Gastroesophageal sphincter (tissue), 4 donors: ENCODE measurements at regions not wholly inside any gene's neighbourhood (a gene's known extent, or its start where the extent isn't known, plus 50 kb on each side); places are given as distances from the start of the nearest gene placed in this dataset.

ENCODE experiments used
- ATAC-seq: fragments of 150-250 bp; one replicate; pipeline ENCODE4 v1.9.1; 2016; ENCODE audit warnings: mild to moderate bottlenecking, moderate library complexity
- H3K27ac ChIP-seq, 4 donors: fragments of 200-600 bp; sonication (generic) in 3 of 4; 1 replicate in 3 of 4; 2 replicates in 1 of 4; pipeline ENCODE4 v1.5.1; 2016 to 2019
- H3K27me3 ChIP-seq: fragments of 200-600 bp; sonication (generic); one replicate; pipeline ENCODE4 v1.5.1; 2019
- H3K36me3 ChIP-seq, 2 donors: fragments of 200-600 bp; sonication (generic); one replicate each; pipeline ENCODE4 v1.5.1; 2019; ENCODE audit warnings: control low read depth in 1 of 2
- H3K4me1 ChIP-seq, 3 donors: fragments of 200-600 bp; sonication (generic); 1 replicate in 2 of 3; 2 replicates in 1 of 3; pipeline ENCODE4 v1.5.1; 2016 to 2019; ENCODE audit warnings: control low read depth in 2 of 3
- H3K4me3 ChIP-seq, 2 donors: fragments of 200-600 bp; sonication (generic); one replicate each; pipeline ENCODE4 v1.5.1; 2019; ENCODE audit warnings: mild to moderate bottlenecking in 1 of 2, moderate library complexity in 1 of 2
- H3K9me3 ChIP-seq, 3 donors: fragments of 200-600 bp; sonication (generic); one replicate each; pipeline ENCODE4 v1.5.1; 2017 to 2019; ENCODE audit warnings: control low read depth in 2 of 3
- EP300 ChIP-seq: sonication (generic); formaldehyde crosslinking; IDR thresholded peaks from one replicate; pipeline ENCODE4 v1.6.1; 2017; ENCODE audit warnings: antibody characterized with exemption, mild to moderate bottlenecking
- POLR2A ChIP-seq, 2 donors: fragments of 450-650 bp; IDR thresholded peaks; one replicate each; pipeline ENCODE4 v1.6.1; 2017; ENCODE audit warnings: antibody characterized with exemption in 2 of 2, mild to moderate bottlenecking in 2 of 2, moderate library complexity in 1 of 2
- POLR2AphosphoS5 ChIP-seq: sonication (generic); formaldehyde crosslinking; IDR thresholded peaks from one replicate; pipeline ENCODE4 v1.6.1; 2017; ENCODE audit warnings: antibody characterized with exemption
- WGBS, 2 donors: methylation state at CpG; one replicate each; pipeline ENCODE4 v1.1.5; 2018; ENCODE audit warnings: low coverage in 1 of 2; 5-methylcytosine and 5-hydroxymethylcytosine counted together
- TF ChIP-seq, protein P1 (sequence below), 4 experiments: fragments of 200-600 bp in 2 of 4; fragments of 450-650 bp in 2 of 4; sonication (generic) in 1 of 4; IDR thresholded peaks; one replicate each; pipeline ENCODE4 v1.5.1; 2017 to 2019; ENCODE audit warnings: antibody characterized with exemption in 4 of 4, mild to moderate bottlenecking in 2 of 4, moderate library complexity in 2 of 4

DNA sequence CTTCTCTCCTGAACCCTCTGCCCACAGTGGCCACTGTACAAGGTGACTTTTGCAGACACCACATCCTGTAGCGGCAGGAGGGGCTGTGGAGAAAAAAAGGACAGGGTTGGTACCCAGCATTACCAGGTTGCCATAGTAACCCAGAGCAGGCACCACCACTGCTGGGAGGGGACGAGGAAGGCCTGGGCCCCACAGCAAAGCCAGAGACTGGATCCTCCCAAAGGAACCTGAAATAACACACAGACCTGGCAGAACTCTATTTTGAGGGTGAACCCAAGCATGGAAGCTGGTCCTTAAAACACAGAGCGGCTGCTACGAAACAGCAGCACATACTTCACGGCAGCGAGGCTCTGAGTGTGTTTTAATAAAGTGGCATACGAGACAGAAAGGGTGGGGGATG, 380.6 kb downstream of the CTTN start:
- TF ChIP-seq EP300, result no peak
- TF ChIP-seq, protein P1, sequence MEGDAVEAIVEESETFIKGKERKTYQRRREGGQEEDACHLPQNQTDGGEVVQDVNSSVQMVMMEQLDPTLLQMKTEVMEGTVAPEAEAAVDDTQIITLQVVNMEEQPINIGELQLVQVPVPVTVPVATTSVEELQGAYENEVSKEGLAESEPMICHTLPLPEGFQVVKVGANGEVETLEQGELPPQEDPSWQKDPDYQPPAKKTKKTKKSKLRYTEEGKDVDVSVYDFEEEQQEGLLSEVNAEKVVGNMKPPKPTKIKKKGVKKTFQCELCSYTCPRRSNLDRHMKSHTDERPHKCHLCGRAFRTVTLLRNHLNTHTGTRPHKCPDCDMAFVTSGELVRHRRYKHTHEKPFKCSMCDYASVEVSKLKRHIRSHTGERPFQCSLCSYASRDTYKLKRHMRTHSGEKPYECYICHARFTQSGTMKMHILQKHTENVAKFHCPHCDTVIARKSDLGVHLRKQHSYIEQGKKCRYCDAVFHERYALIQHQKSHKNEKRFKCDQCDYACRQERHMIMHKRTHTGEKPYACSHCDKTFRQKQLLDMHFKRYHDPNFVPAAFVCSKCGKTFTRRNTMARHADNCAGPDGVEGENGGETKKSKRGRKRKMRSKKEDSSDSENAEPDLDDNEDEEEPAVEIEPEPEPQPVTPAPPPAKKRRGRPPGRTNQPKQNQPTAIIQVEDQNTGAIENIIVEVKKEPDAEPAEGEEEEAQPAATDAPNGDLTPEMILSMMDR (IDR thresholded peaks at IDR 0.05), result no peak
- no peak for TF ChIP-seq POLR2A (IDR thresholded peaks at IDR 0.05)
- no peak for TF ChIP-seq POLR2AphosphoS5
- peak overlapping the region in 2 of 4 donors; percentile 17 to 43 for H3K27ac ChIP-seq
- no peak overlapping the region for H3K4me3 ChIP-seq
- no peaks in the 10 kb centered on the region for H3K27me3 ChIP-seq
- no peaks in the 10 kb centered on the region for H3K9me3 ChIP-seq
- 39 to 71% methylated on average over 2 to 5 of the region's 7 CpGs for WGBS, 2 donors
- H3K4me1 ChIP-seq, result no peaks in the 10 kb centered on the region
- no peak for ATAC-seq
- H3K36me3 ChIP-seq, result no peaks in the 10 kb centered on the region

GRCh38 chr11:70779433-70780245, 381.3 kb downstream of the CTTN start:
- Histone ChIP-seq H3K4me1 (no peaks in the 10 kb centered on the region), H3K4me3 (no peak overlapping the region), H3K9me3 (no peaks in the 10 kb centered on the region), H3K27me3 (no peaks in the 10 kb centered on the region), H3K36me3 (no peaks in the 10 kb centered on the region), H3K27ac (peak overlapping the region in 2 of 4 donors; percentile 25 to 43)
- no peak for ATAC-seq
- TF ChIP-seq POLR2AphosphoS5 (no peak), EP300 (no peak), POLR2A (IDR thresholded peaks at IDR 0.05) (no peak)
- TF ChIP-seq, protein P1 (IDR thresholded peaks at IDR 0.05), result no peak
- 72 to 74% methylated on average over 4 to 7 of the region's 9 CpGs for WGBS, 2 donors

GRCh38 chr11:70780246-70780535, 381.9 kb downstream of the CTTN start:
- Histone ChIP-seq H3K36me3 (no peaks in the 10 kb centered on the region), H3K27ac (peak overlapping the region in 1 of 4 donors; percentile 43), H3K4me3 (no peak overlapping the region), H3K27me3 (no peaks in the 10 kb centered on the region), H3K4me1 (no peaks in the 10 kb centered on the region), H3K9me3 (no peaks in the 10 kb centered on the region)
- ATAC-seq, result no peak
- WGBS, 2 donors, result 63% methylated on average over 1 of the region's 1 CpG; no CpG with 5 or more reads in 1 of the 2 donors
- TF ChIP-seq POLR2A (IDR thresholded peaks at IDR 0.05), result no peak
- TF ChIP-seq, protein P1 (IDR thresholded peaks at IDR 0.05), result no peak
- no peak for TF ChIP-seq EP300
- no peak for TF ChIP-seq POLR2AphosphoS5

GRCh38 chr11:70782401-70782913, 384.1 kb downstream of the CTTN start:
- no peaks in the 10 kb centered on the region for H3K9me3 ChIP-seq
- H3K27me3 ChIP-seq, result no peaks in the 10 kb centered on the region
- no peak for ATAC-seq
- TF ChIP-seq EP300, result no peak
- no peak for TF ChIP-seq POLR2AphosphoS5
- TF ChIP-seq, protein P1 (IDR thresholded peaks at IDR 0.05), result no peak
- no peak for TF ChIP-seq POLR2A (IDR thresholded peaks at IDR 0.05)
- WGBS, 2 donors, result 70% methylated on average over 13 of the region's 16 CpGs; no CpG with 5 or more reads in 1 of the 2 donors
- H3K27ac ChIP-seq, result no peak overlapping the region
- H3K4me3 ChIP-seq, result no peak overlapping the region
- no peaks in the 10 kb centered on the region for H3K36me3 ChIP-seq
- H3K4me1 ChIP-seq, result no peaks in the 10 kb centered on the region

DNA sequence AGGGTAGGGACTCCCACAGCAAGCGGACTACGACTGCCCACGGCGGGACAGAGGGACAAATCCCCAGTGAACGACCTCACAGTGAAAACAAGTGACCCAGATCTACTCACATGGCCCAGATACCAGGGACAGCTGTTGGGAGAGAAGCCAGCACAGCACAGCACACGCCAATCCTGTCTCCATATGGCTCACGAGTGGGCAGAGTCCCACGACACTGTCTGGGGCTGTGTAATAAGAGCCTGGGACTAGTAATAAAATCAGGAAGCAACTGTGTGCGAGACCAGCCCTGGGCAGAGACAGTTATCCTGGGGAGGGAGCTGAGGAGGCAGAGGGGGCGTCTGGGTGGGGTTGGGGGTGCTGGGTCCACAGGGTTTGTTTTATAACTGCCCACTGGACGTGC, 385.0 kb downstream of the CTTN start:
- H3K27ac ChIP-seq, result no peak overlapping the region
- TF ChIP-seq POLR2AphosphoS5 (no peak), EP300 (no peak)
- no peaks in the 10 kb centered on the region for H3K4me1 ChIP-seq
- WGBS, 2 donors, result 40% methylated on average over 1 to 5 of the region's 11 CpGs
- H3K36me3 ChIP-seq, result no peaks in the 10 kb centered on the region
- no peaks in the 10 kb centered on the region for H3K9me3 ChIP-seq
- no peak overlapping the region for H3K4me3 ChIP-seq
- no peak for ATAC-seq
- no peaks in the 10 kb centered on the region for H3K27me3 ChIP-seq
